Keratinocyte (primary cell): ENCODE measurements at regions not wholly inside any gene's neighbourhood (a gene's known extent, or its start where the extent isn't known, plus 50 kb on each side); places are given as distances from the start of the nearest gene placed in this dataset.

ENCODE experiments used
- CTCF ChIP-seq, 3 experiments: IDR thresholded peaks in 1 of 3; conservative IDR thresholded peaks in 1 of 3; optimal IDR thresholded peaks in 1 of 3; 2 replicates in 2 of 3; 3 replicates in 1 of 3; pipeline versions ENCODE3 to v1.5.1; 2011; ENCODE audit warnings: low read length in 3 of 3, mild to moderate bottlenecking in 3 of 3, moderate library complexity in 2 of 3, control low read depth in 1 of 3, inconsistent platforms in 1 of 3; ENCODE audit not compliant: insufficient read depth in 2 of 3; ENCODE audit errors: extremely low read depth in 1 of 3
- EZH2 ChIP-seq: IDR thresholded peaks from one replicate; pipeline ENCODE4 v1.6.1; 2012; ENCODE audit warnings: inconsistent platforms, mild to moderate bottlenecking, low read length, moderate library complexity

DNA sequence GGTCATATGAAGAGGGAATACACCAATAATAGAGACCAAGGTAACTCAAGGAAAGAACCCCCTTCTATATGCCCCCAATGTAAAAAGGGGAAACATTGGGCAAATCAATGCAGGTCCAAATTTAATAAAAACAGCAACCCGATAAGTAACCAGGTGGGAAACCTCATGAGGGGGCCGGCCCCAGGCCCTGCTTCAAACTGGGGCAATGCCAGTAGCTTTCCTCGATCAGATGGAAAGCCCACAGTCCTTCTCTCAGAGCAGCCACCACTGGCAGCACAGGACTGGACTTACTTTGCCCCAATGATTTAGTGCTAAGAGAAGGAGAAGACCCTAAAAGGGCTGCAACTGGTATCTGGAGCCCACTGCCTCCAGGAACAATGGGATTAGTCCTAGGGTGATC is 65.6 kb upstream of the ASCC3 start:
- TF ChIP-seq CTCF (optimal IDR thresholded peaks at IDR 0.05 in 1 of 3, IDR thresholded peaks at IDR 0.05 in 1 of 3, conservative IDR thresholded peaks at IDR 0.05 in 1 of 3; ENCODE audit: extremely low read depth in 1 of 3, insufficient read depth in 2 of 3, low read length in 3 of 3), result no peak
- TF ChIP-seq EZH2, result no peak
